GM12878 (cell line): ENCODE measurements at regions not wholly inside any gene's neighbourhood (a gene's known extent, or its start where the extent isn't known, plus 50 kb on each side); places are given as distances from the start of the nearest gene placed in this dataset.

Experiments used
- ATAC-seq: fragments of 200-7000 bp; cut with Tn5 transposase; 3 replicates; pipeline ENCODE4 v1.9.1; 2020; ENCODE audit warnings: mild to moderate bottlenecking, moderate library complexity
- BruUV-seq: library from RNA; stranded (reverse); fragments of 400-500 nt; replicated peaks from 2 replicates; lab custom pipeline; 2021; lab: Mats Ljungman, UMichigan
- CTCF ChIA-PET: fragments of 300-600 bp; sonication (Branson Sonifier 250); formaldehyde crosslinking; extraction: SDS; loops from one replicate; lab custom pipeline; 2021; ENCODE audit warnings: inconsistent platforms; lab: Yijun Ruan, JAX
- POLR2A ChIA-PET: fragments of 350-600 bp; formaldehyde crosslinking; extraction: SDS; loops from one replicate; lab custom pipeline; 2021; ENCODE audit warnings: inconsistent platforms; lab: Charles Lee
- RAD21 ChIA-PET: fragments of 300-600 bp; sonication (Branson Sonifier 250); formaldehyde crosslinking; loops from one replicate; lab custom pipeline; 2023; ENCODE audit warnings: antibody characterized with exemption; ENCODE audit not compliant: unreplicated experiment; lab: Charles Lee
- SMC1A ChIA-PET: fragments of 300-600 bp; sonication (Branson Sonifier 250); formaldehyde crosslinking; loops from one replicate; lab custom pipeline; 2023; ENCODE audit not compliant: unreplicated experiment, uncharacterized antibody; lab: Charles Lee
- DNase-seq: peaks from one replicate; pipeline ENCODE4 v3.0.0-alpha.2; 2011; ENCODE audit warnings: low read depth, low spot score
- FAIRE-seq: peaks from 3 replicates; lab custom pipeline; 2011; peaks lifted over from hg19 to GRCh38; lab: Jason Lieb, UNC
- H2AFZ ChIP-seq: 2 replicates; pipeline ENCODE4 v1.6.0; 2011; ENCODE audit warnings: low read depth, low read length, control low read depth; ENCODE audit not compliant: control insufficient read depth
- H3K27ac ChIP-seq: 2 replicates; pipeline ENCODE4 v1.5.1; 2011; ENCODE audit warnings: control low read depth; ENCODE audit not compliant: control insufficient read depth, insufficient read depth
- H3K27me3 ChIP-seq, 2 experiments: replicated peaks in 1 of 2; 2 replicates each; pipeline versions ENCODE4 v1.6.0 to v1.6.1; 2011; ENCODE audit warnings: low read length in 1 of 2; ENCODE audit not compliant: control insufficient read depth in 2 of 2, insufficient read depth in 2 of 2
- H3K36me3 ChIP-seq, 2 experiments: 2 replicates each; pipeline ENCODE4 v1.5.1; 2011; ENCODE audit warnings: low read length in 1 of 2; ENCODE audit not compliant: control insufficient read depth in 2 of 2, insufficient read depth in 2 of 2
- H3K4me1 ChIP-seq: 2 replicates; pipeline ENCODE4 v1.6.1; 2011; ENCODE audit warnings: mild to moderate bottlenecking, low read length, moderate library complexity, mixed read lengths; ENCODE audit not compliant: control insufficient read depth, insufficient read depth
- H3K4me2 ChIP-seq: 2 replicates; pipeline ENCODE4 v1.6.0; 2011; ENCODE audit warnings: control low read depth; ENCODE audit not compliant: control insufficient read depth, insufficient read depth
- H3K4me3 ChIP-seq: fragments of 200-600 bp; sonication (generic); 2 replicates; pipeline ENCODE4 v1.5.1; 2016
- H3K79me2 ChIP-seq: 2 replicates; pipeline ENCODE4 v1.6.0; 2011; ENCODE audit warnings: low read length; ENCODE audit not compliant: control insufficient read depth, insufficient read depth
- H3K9ac ChIP-seq: 2 replicates; pipeline ENCODE4 v1.8.0; 2011; ENCODE audit warnings: low read length, control low read depth, mixed read lengths; ENCODE audit not compliant: control insufficient read depth, insufficient read depth
- H3K9me3 ChIP-seq: replicated peaks from 3 replicates; pipeline ENCODE4 v1.5.1; 2011; ENCODE audit warnings: mild to moderate bottlenecking, low read length; ENCODE audit not compliant: control insufficient read depth, insufficient read depth
- H4K20me1 ChIP-seq: 2 replicates; pipeline ENCODE4 v1.6.0; 2011; ENCODE audit not compliant: control insufficient read depth, insufficient read depth
- BMI1 ChIP-seq: fragments of 450-650 bp; IDR thresholded peaks from 2 replicates; pipeline ENCODE4 v1.6.1; 2016; ENCODE audit warnings: mild to moderate bottlenecking, moderate library complexity, borderline replicate concordance
- JUNB ChIP-seq: IDR thresholded peaks from 2 replicates; pipeline ENCODE4 v1.6.1; 2016; ENCODE audit warnings: antibody characterized with exemption, mild to moderate bottlenecking
- LARP7 ChIP-seq: fragments of 450-650 bp; IDR thresholded peaks from 2 replicates; pipeline ENCODE4 v1.6.1; 2017; ENCODE audit warnings: mild to moderate bottlenecking
- MXI1 ChIP-seq: fragments of 150-350 bp; IDR thresholded peaks from 2 replicates; pipeline ENCODE4 v1.6.1; 2011; ENCODE audit warnings: low read depth, mild to moderate bottlenecking, inconsistent platforms, low read length, improper control_type of control experiment
- RCOR1 ChIP-seq: conservative IDR thresholded peaks from 2 replicates; pipeline ENCODE4 v1.6.1; 2012; ENCODE audit warnings: low read depth, low read length, improper control_type of control experiment
- SIN3A ChIP-seq: IDR thresholded peaks from 2 replicates; pipeline ENCODE4 v1.6.1; 2012; ENCODE audit warnings: low read depth, low read length, improper control_type of control experiment
- SIX5 ChIP-seq: IDR thresholded peaks from 2 replicates; pipeline ENCODE4 v1.6.1; 2011; ENCODE audit warnings: mild to moderate bottlenecking, low read depth, low read length, moderate library complexity; ENCODE audit not compliant: severe bottlenecking
- SREBF1 ChIP-seq: IDR thresholded peaks from 2 replicates; pipeline ENCODE4 v1.6.1; 2012; ENCODE audit warnings: mild to moderate bottlenecking, low read length
- SREBF2 ChIP-seq: IDR thresholded peaks from 2 replicates; pipeline ENCODE4 v1.6.1; 2012; ENCODE audit warnings: mild to moderate bottlenecking, low read length
- SRF ChIP-seq, 2 experiments: IDR thresholded peaks; 2 replicates each; pipeline ENCODE4 v1.6.1; 2011; ENCODE audit warnings: low read depth in 2 of 2, low read length in 2 of 2, mild to moderate bottlenecking in 1 of 2, moderate library complexity in 1 of 2
- STAT3 ChIP-seq: IDR thresholded peaks from 2 replicates; pipeline ENCODE4 v1.6.1; 2011; ENCODE audit warnings: low read depth, low read length, improper control_type of control experiment
- ZNF207 ChIP-seq: fragments of 450-650 bp; IDR thresholded peaks from 2 replicates; pipeline ENCODE4 v1.6.1; 2014; ENCODE audit warnings: antibody characterized with exemption, mild to moderate bottlenecking, borderline replicate concordance
- ZNF24 ChIP-seq: fragments of 450-650 bp; IDR thresholded peaks from 2 replicates; pipeline ENCODE4 v1.6.1; 2017; ENCODE audit warnings: antibody characterized with exemption, mild to moderate bottlenecking
- WGBS: methylation state at CpG from one replicate; pipeline ENCODE4 v1.1.6; 2016; ENCODE audit warnings: low lambda C conversion rate; ENCODE audit not compliant: insufficient replicate concordance, insufficient coverage; ENCODE audit errors: missing lambda C conversion rate; 5-methylcytosine and 5-hydroxymethylcytosine counted together
- in situ Hi-C: fragments of 300-500 bp; cut with MboI; formaldehyde crosslinking; loops from 9 replicates; pipeline ENCODE4 v1.14.3; 2018; ENCODE audit warnings: mixed read lengths
- intact Hi-C: fragments of 100-400 bp; cut with micrococcal nuclease; formaldehyde crosslinking; loops from one replicate; pipeline ENCODE4 v1.14.2; 2022; ENCODE audit not compliant: unreplicated experiment
- TF ChIP-seq, protein P1 (sequence below): IDR thresholded peaks from 2 replicates; pipeline ENCODE4 v1.6.1; 2011; ENCODE audit warnings: mild to moderate bottlenecking, low read depth, low read length, moderate library complexity; ENCODE audit not compliant: insufficient replicate concordance
- TF ChIP-seq, protein P2 (sequence below): IDR thresholded peaks from 2 replicates; pipeline ENCODE4 v1.6.1; 2012; ENCODE audit warnings: low read depth, low read length, improper control_type of control experiment
- TF ChIP-seq, protein P3 (sequence below): fragments of 450-650 bp; IDR thresholded peaks from 2 replicates; pipeline ENCODE4 v1.6.1; 2017; ENCODE audit warnings: borderline replicate concordance
- TF ChIP-seq, protein P4 (sequence below): IDR thresholded peaks from 2 replicates; pipeline ENCODE4 v1.6.1; 2011; ENCODE audit warnings: borderline replicate concordance, low read depth, mild to moderate bottlenecking, moderate library complexity, mixed read lengths, low read length; ENCODE audit not compliant: insufficient read depth; ENCODE audit errors: extremely low read length
- TF ChIP-seq, protein P5 (sequence below): fragments of 450-650 bp; IDR thresholded peaks from 2 replicates; pipeline ENCODE4 v1.6.1; 2017; ENCODE audit warnings: low read depth, mild to moderate bottlenecking, moderate library complexity

DNA sequence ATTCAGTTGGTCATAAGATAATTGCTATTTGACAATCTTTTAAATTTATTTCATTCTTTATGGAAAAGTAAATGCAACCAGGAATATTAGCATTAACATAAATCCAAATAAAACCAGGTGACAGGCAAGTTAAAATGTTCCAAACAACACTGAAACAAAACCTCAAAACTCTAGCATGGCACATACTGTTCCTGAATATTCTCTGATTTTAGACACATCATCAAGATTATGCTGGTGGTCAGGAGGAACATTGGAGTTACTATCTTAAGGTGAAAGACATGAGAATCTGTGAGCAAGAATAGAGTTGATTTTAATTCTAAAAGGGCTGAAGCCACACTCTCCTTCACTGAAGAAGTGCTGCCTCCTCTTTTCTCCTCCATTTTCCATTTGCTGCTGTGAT is 421.0 kb upstream of the THBS1 start (continued):
- TF ChIP-seq, protein P1, sequence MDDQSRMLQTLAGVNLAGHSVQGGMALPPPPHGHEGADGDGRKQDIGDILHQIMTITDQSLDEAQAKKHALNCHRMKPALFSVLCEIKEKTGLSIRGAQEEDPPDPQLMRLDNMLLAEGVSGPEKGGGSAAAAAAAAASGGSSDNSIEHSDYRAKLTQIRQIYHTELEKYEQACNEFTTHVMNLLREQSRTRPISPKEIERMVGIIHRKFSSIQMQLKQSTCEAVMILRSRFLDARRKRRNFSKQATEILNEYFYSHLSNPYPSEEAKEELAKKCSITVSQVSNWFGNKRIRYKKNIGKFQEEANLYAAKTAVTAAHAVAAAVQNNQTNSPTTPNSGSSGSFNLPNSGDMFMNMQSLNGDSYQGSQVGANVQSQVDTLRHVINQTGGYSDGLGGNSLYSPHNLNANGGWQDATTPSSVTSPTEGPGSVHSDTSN: no peak
- TF ChIP-seq, protein P2, sequence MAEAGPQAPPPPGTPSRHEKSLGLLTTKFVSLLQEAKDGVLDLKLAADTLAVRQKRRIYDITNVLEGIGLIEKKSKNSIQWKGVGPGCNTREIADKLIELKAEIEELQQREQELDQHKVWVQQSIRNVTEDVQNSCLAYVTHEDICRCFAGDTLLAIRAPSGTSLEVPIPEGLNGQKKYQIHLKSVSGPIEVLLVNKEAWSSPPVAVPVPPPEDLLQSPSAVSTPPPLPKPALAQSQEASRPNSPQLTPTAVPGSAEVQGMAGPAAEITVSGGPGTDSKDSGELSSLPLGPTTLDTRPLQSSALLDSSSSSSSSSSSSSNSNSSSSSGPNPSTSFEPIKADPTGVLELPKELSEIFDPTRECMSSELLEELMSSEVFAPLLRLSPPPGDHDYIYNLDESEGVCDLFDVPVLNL: no peak
- TF ChIP-seq BMI1 (no peak), ZNF207 (no peak), SIN3A (no peak)
- TF ChIP-seq, protein P3, sequence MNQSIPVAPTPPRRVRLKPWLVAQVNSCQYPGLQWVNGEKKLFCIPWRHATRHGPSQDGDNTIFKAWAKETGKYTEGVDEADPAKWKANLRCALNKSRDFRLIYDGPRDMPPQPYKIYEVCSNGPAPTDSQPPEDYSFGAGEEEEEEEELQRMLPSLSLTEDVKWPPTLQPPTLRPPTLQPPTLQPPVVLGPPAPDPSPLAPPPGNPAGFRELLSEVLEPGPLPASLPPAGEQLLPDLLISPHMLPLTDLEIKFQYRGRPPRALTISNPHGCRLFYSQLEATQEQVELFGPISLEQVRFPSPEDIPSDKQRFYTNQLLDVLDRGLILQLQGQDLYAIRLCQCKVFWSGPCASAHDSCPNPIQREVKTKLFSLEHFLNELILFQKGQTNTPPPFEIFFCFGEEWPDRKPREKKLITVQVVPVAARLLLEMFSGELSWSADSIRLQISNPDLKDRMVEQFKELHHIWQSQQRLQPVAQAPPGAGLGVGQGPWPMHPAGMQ: no peak
- TF ChIP-seq, protein P4, sequence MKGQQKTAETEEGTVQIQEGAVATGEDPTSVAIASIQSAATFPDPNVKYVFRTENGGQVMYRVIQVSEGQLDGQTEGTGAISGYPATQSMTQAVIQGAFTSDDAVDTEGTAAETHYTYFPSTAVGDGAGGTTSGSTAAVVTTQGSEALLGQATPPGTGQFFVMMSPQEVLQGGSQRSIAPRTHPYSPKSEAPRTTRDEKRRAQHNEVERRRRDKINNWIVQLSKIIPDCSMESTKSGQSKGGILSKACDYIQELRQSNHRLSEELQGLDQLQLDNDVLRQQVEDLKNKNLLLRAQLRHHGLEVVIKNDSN: no peak
- TF ChIP-seq, all 136 proteins: peak for 0

DNA sequence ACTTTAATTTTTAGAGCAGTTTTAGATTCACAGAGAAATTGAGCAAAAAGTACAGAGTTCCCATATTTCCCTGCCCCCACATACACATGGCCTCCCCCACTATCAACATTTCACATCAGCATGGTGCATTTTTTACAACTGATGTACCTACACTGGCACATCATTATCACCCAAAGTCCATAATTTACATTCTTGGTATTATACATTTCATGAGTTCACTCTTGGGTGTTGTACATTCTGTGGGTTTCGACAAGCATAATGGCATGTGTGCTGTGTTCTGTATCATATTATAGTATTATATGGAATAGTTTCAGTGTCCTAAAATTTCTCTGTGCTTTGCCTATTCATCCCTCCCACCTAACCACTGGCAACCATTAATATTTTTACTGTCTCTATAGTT is 419.8 kb upstream of the THBS1 start:
- ATAC-seq (no peak), FAIRE-seq (no peak), DNase-seq (no peak)
- Histone ChIP-seq H3K36me3 (no peaks in the 10 kb centered on the region), H3K4me2 (no peak overlapping the region), H3K79me2 (no peaks in the 10 kb centered on the region), H4K20me1 (no peaks in the 10 kb centered on the region), H3K27me3 (0 out of 4 replicates have a peak, but pooled peaks cover 0 to 2% of the 10 kb centered on the region in 2 experiments), H3K27ac (no peak overlapping the region), H3K9ac (no peak overlapping the region), H3K4me3 (no peak overlapping the region), H3K9me3 (no peaks in the 10 kb centered on the region), H2AFZ (no peak overlapping the region), H3K4me1 (no peaks in the 10 kb centered on the region)
- intact Hi-C loops: no loop called here
- POLR2A ChIA-PET: no interaction called here
- RAD21 ChIA-PET: no interaction called here
- in situ Hi-C loops: no loop called here
- SMC1A ChIA-PET: no interaction called here
- BruUV-seq: no TSS peak
- CTCF ChIA-PET: no interaction called here
- 0% methylated on average over 1 of the region's 1 CpG for WGBS
- TF ChIP-seq STAT3: no peak
- TF ChIP-seq, protein P5, sequence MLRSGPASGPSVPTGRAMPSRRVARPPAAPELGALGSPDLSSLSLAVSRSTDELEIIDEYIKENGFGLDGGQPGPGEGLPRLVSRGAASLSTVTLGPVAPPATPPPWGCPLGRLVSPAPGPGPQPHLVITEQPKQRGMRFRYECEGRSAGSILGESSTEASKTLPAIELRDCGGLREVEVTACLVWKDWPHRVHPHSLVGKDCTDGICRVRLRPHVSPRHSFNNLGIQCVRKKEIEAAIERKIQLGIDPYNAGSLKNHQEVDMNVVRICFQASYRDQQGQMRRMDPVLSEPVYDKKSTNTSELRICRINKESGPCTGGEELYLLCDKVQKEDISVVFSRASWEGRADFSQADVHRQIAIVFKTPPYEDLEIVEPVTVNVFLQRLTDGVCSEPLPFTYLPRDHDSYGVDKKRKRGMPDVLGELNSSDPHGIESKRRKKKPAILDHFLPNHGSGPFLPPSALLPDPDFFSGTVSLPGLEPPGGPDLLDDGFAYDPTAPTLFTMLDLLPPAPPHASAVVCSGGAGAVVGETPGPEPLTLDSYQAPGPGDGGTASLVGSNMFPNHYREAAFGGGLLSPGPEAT: no peak
- no peak for TF ChIP-seq RCOR1
- no peak for TF ChIP-seq ZNF24
- TF ChIP-seq JUNB: no peak
- no peak for TF ChIP-seq LARP7
- TF ChIP-seq SREBF1: no peak
- no peak for TF ChIP-seq MXI1
- no peak for TF ChIP-seq SIX5
- no peak for TF ChIP-seq SREBF2
- TF ChIP-seq SRF (IDR thresholded peaks at IDR 0.05; ENCODE audit: low read depth in 2 of 2, low read length in 2 of 2): no peak
